H1 (cell line): ENCODE measurements at regions not wholly inside any gene's neighbourhood (a gene's known extent, or its start where the extent isn't known, plus 50 kb on each side); places are given as distances from the start of the nearest gene placed in this dataset.

Source experiments
- CTCF ChIA-PET: fragments of 300-600 bp; sonication (Branson Sonifier 250); formaldehyde crosslinking; loops from one replicate; lab custom pipeline; 2021; ENCODE audit not compliant: partially characterized antibody; lab: Charles Lee
- POLR2A ChIA-PET: fragments of 300-600 bp; sonication (Branson Sonifier 250); formaldehyde crosslinking; loops from one replicate; lab custom pipeline; 2021; ENCODE audit warnings: inconsistent platforms; ENCODE audit not compliant: partially characterized antibody; lab: Charles Lee
- DNase-seq, 2 experiments: peaks; one replicate each; pipeline versions ENCODE4 v3.0.0 to v3.0.0-alpha.2; 2010 to 2022; ENCODE audit warnings: low spot score in 2 of 2, low read depth in 1 of 2, mixed read lengths in 1 of 2
- FAIRE-seq: peaks from 2 replicates; lab custom pipeline; 2011; peaks lifted over from hg19 to GRCh38; lab: Jason Lieb, UNC
- H2AFZ ChIP-seq: 2 replicates; pipeline ENCODE4 v1.8.1; 2012; ENCODE audit warnings: low read length, inconsistent platforms
- H2AK5ac ChIP-seq: 2 replicates; pipeline ENCODE4 v1.6.1; 2013; ENCODE audit warnings: low read depth, low read length
- H2BK120ac ChIP-seq: replicated peaks from 2 replicates; pipeline ENCODE3; 2013; ENCODE audit warnings: low read depth, low read length, inconsistent platforms
- H2BK12ac ChIP-seq: 2 replicates; pipeline ENCODE4 v1.6.1; 2013; ENCODE audit warnings: low read depth, low read length
- H2BK15ac ChIP-seq: 2 replicates; pipeline ENCODE4 v1.6.1; 2013; ENCODE audit warnings: low read length
- H2BK20ac ChIP-seq: 2 replicates; pipeline ENCODE4 v1.6.1; 2013; ENCODE audit warnings: low read length
- H2BK5ac ChIP-seq: 2 replicates; pipeline ENCODE4 v1.6.1; 2013; ENCODE audit warnings: low read depth, low read length
- H3K14ac ChIP-seq: 2 replicates; pipeline ENCODE4 v1.6.1; 2013; ENCODE audit warnings: inconsistent platforms; ENCODE audit not compliant: insufficient read length
- H3K18ac ChIP-seq: 2 replicates; pipeline ENCODE4 v1.6.1; 2013; ENCODE audit warnings: low read length; ENCODE audit errors: extremely low read depth
- H3K23ac ChIP-seq: 2 replicates; pipeline ENCODE4 v1.6.1; 2013; ENCODE audit warnings: inconsistent platforms; ENCODE audit not compliant: insufficient read length
- H3K23me2 ChIP-seq: 2 replicates; pipeline ENCODE4 v1.6.1; 2013; ENCODE audit warnings: low read depth, low read length
- H3K27ac ChIP-seq: 2 replicates; pipeline ENCODE4 v1.6.1; 2011; ENCODE audit warnings: low read depth, low read length, inconsistent platforms
- H3K27me3 ChIP-seq, 4 experiments: replicated peaks in 1 of 4; 1 replicate in 1 of 4; 2 replicates in 3 of 4; pipeline versions ENCODE4 v1.6.1 to v1.8.1; 2011 to 2013; ENCODE audit warnings: low read length in 3 of 4, mild to moderate bottlenecking in 3 of 4, inconsistent platforms in 2 of 4, mixed read lengths in 2 of 4, moderate library complexity in 1 of 4; ENCODE audit not compliant: control insufficient read depth in 3 of 4, insufficient read depth in 3 of 4; ENCODE audit errors: extremely low read depth in 1 of 4
- H3K36me3 ChIP-seq, 4 experiments: 2 replicates each; pipeline versions ENCODE4 v1.6.1 to v1.8.1; 2011 to 2013; ENCODE audit warnings: mild to moderate bottlenecking in 4 of 4, low read length in 3 of 4, moderate library complexity in 2 of 4, control low read depth in 1 of 4, inconsistent platforms in 1 of 4; ENCODE audit not compliant: insufficient read depth in 4 of 4, control insufficient read depth in 2 of 4
- H3K4ac ChIP-seq: replicated peaks from 2 replicates; pipeline ENCODE3; 2013; ENCODE audit warnings: low read length, low read depth, mixed read lengths, inconsistent platforms; ENCODE audit not compliant: insufficient read length
- H3K4me1 ChIP-seq, 4 experiments: replicated peaks in 1 of 4; 1 replicate in 1 of 4; 2 replicates in 3 of 4; pipeline versions ENCODE4 v1.6.1 to v1.8.1; 2011 to 2013; ENCODE audit warnings: low read length in 3 of 4, inconsistent platforms in 2 of 4, mixed read lengths in 1 of 4; ENCODE audit not compliant: insufficient read depth in 4 of 4, control insufficient read depth in 3 of 4
- H3K4me2 ChIP-seq, 2 experiments: 2 replicates each; pipeline versions ENCODE4 v1.6.1 to v1.8.1; 2011 to 2013; ENCODE audit warnings: low read depth in 2 of 2, low read length in 2 of 2, control low read depth in 1 of 2, inconsistent platforms in 1 of 2, mild to moderate bottlenecking in 1 of 2; ENCODE audit not compliant: insufficient read depth in 1 of 2
- H3K4me3 ChIP-seq, 4 experiments: fragments of 200-600, 300-600 bp in 1 of 4; sonication (generic), shearing (Covaris generic), sonication (Bioruptor Twin) in 1 of 4; 2 replicates each; pipeline versions ENCODE4 v1.5.1 to v1.8.1; 2011 to 2016; ENCODE audit warnings: low read length in 4 of 4, low read depth in 3 of 4, control low read depth in 2 of 4, inconsistent platforms in 2 of 4, mild to moderate bottlenecking in 2 of 4, mixed read lengths in 1 of 4, moderate library complexity in 1 of 4; ENCODE audit not compliant: insufficient read depth in 2 of 4; ENCODE audit errors: extremely low read depth in 1 of 4
- H3K56ac ChIP-seq: replicated peaks from 2 replicates; pipeline ENCODE3; 2013; ENCODE audit warnings: low read depth, mild to moderate bottlenecking, mixed read lengths, low read length, inconsistent platforms; ENCODE audit not compliant: insufficient read length
- H3K79me1 ChIP-seq: 2 replicates; pipeline ENCODE4 v1.6.1; 2013; ENCODE audit warnings: low read depth, low read length, control low read depth
- H3K79me2 ChIP-seq, 2 experiments: 2 replicates each; pipeline versions ENCODE4 v1.6.1 to v1.8.1; 2012 to 2013; ENCODE audit warnings: low read length in 2 of 2, mild to moderate bottlenecking in 2 of 2, inconsistent platforms in 1 of 2; ENCODE audit not compliant: insufficient read depth in 2 of 2, control insufficient read depth in 1 of 2
- H3K9ac ChIP-seq, 4 experiments: replicated peaks in 1 of 4; 1 replicate in 1 of 4; 2 replicates in 3 of 4; pipeline versions ENCODE4 v1.6.1 to v1.8.1; 2011 to 2013; ENCODE audit warnings: low read depth in 3 of 4, low read length in 3 of 4, control low read depth in 2 of 4, mild to moderate bottlenecking in 2 of 4, moderate library complexity in 2 of 4, inconsistent platforms in 1 of 4; ENCODE audit errors: extremely low read depth in 1 of 4
- H3K9me3 ChIP-seq, 2 experiments: 2 replicates each; pipeline versions ENCODE4 v1.6.1 to v1.8.1; 2012 to 2013; ENCODE audit warnings: mild to moderate bottlenecking in 2 of 2, moderate library complexity in 2 of 2, control low read depth in 1 of 2, inconsistent platforms in 1 of 2, low read depth in 1 of 2, low read length in 1 of 2, mixed read lengths in 1 of 2; ENCODE audit not compliant: insufficient read depth in 2 of 2
- H4K20me1 ChIP-seq, 2 experiments: replicated peaks in 1 of 2; 2 replicates each; pipeline versions ENCODE3 to v1.8.1; 2011 to 2013; ENCODE audit warnings: inconsistent platforms in 2 of 2, low read length in 2 of 2, mild to moderate bottlenecking in 1 of 2; ENCODE audit not compliant: insufficient read depth in 2 of 2, control insufficient read depth in 1 of 2
- H4K5ac ChIP-seq: 2 replicates; pipeline ENCODE4 v1.6.1; 2013; ENCODE audit warnings: low read length, low read depth, mixed read lengths, inconsistent platforms; ENCODE audit not compliant: insufficient read length
- H4K8ac ChIP-seq: 2 replicates; pipeline ENCODE4 v1.8.0; 2013; ENCODE audit warnings: mild to moderate bottlenecking, moderate library complexity, low read length, inconsistent platforms; ENCODE audit not compliant: insufficient read depth; ENCODE audit errors: extremely low read depth
- H4K91ac ChIP-seq: replicated peaks from 2 replicates; pipeline ENCODE3; 2013; ENCODE audit warnings: low read length, mixed read lengths, inconsistent platforms; ENCODE audit not compliant: insufficient read length
- HDAC6 ChIP-seq: IDR thresholded peaks from one replicate; pipeline ENCODE4 v1.7.1; 2012; ENCODE audit warnings: low read depth, mild to moderate bottlenecking, inconsistent platforms, low read length, moderate library complexity
- SIRT6 ChIP-seq: IDR thresholded peaks from one replicate; pipeline ENCODE4 v1.7.1; 2012; ENCODE audit warnings: low read length, inconsistent platforms

- H3K56ac ChIP-seq: no peak overlapping the region
- no peak for FAIRE-seq
- no peak overlapping the region for H3K4me3 ChIP-seq
- ChIA-PET POLR2A (no interaction called here), CTCF (no interaction called here)
- no peak overlapping the region for H3K4ac ChIP-seq
- no peak overlapping the region for H3K27ac ChIP-seq
- H3K9me3 ChIP-seq: no peaks in the 10 kb centered on the region
- H3K4me2 ChIP-seq: no peak overlapping the region
- H3K79me2 ChIP-seq: no peaks in the 10 kb centered on the region
- H3K9ac ChIP-seq: no peak overlapping the region
- H2BK5ac ChIP-seq: no peak overlapping the region
- H3K18ac ChIP-seq: no peak overlapping the region
- H4K8ac ChIP-seq: no peak overlapping the region
- H3K14ac ChIP-seq: no peak overlapping the region
- no peaks in the 10 kb centered on the region for H3K27me3 ChIP-seq
- H3K4me1 ChIP-seq: no peaks in the 10 kb centered on the region; a peak in 1 of 7 replicates
- no peak overlapping the region for H2AK5ac ChIP-seq
- H3K23ac ChIP-seq: no peak overlapping the region
- no peak overlapping the region for H2BK15ac ChIP-seq
- no peaks in the 10 kb centered on the region for H4K20me1 ChIP-seq
- no peak for DNase-seq
- no peak overlapping the region for H2BK120ac ChIP-seq
- no peak overlapping the region for H2BK20ac ChIP-seq
- H4K5ac ChIP-seq: no peak overlapping the region
- no peak overlapping the region for H2BK12ac ChIP-seq
- H3K36me3 ChIP-seq: no peaks in the 10 kb centered on the region
- no peak overlapping the region for H4K91ac ChIP-seq
- no peak overlapping the region for H2AFZ ChIP-seq
- no peaks in the 10 kb centered on the region for H3K23me2 ChIP-seq
- H3K79me1 ChIP-seq: no peaks in the 10 kb centered on the region
- TF ChIP-seq SIRT6 (no peak), HDAC6 (no peak)
Observed at GRCh38 chr7:12993025-12993424, 305.6 kb downstream of the ARL4A start.
